NCI-H1417 (cell line): ENCODE measurements at regions not wholly inside any gene's neighbourhood (a gene's known extent, or its start where the extent isn't known, plus 50 kb on each side); places are given as distances from the start of the nearest gene placed in this dataset.
"Not testable (repeated sequence)": the region's sequence is repeated elsewhere in the genome, so short reads cannot be mapped to it uniquely, and the experiment has no call there.

Experiments used
- DNase-seq, 3 experiments: peaks; one replicate each; lab custom pipeline; 2025; lab: John Stamatoyannopoulos, UW

GRCh38 chr12:73506611-73507010, 1031.0 kb upstream of the ATXN7L3B start:
- DNase-seq: no peak

- no peak for DNase-seq
These were observed 1023.0 kb upstream of the ATXN7L3B start for GRCh38 chr12:73514672-73515071.

GRCh38 chr12:73517859-73518258, 1019.8 kb upstream of the ATXN7L3B start:
- no peak for DNase-seq

GRCh38 chr12:73529231-73529630, 1008.4 kb upstream of the ATXN7L3B start:
- DNase-seq: peak in 1 of 3 experiments; percentile 43

- no peak for DNase-seq
These were observed 1007.7 kb upstream of the ATXN7L3B start for GRCh38 chr12:73529954-73530353.

- no peak for DNase-seq
These were observed 1005.9 kb upstream of the ATXN7L3B start for GRCh38 chr12:73531752-73532151.

GRCh38 chr12:73547421-73547820, 990.2 kb upstream of the ATXN7L3B start:
- DNase-seq: no peak

- DNase-seq: no peak
These were observed 952.5 kb upstream of the ATXN7L3B start for GRCh38 chr12:73585136-73585535.

GRCh38 chr12:73589220-73589619, 948.4 kb upstream of the ATXN7L3B start:
- no peak for DNase-seq

- DNase-seq: no peak
These were observed 939.0 kb upstream of the ATXN7L3B start for GRCh38 chr12:73598626-73599025.

- DNase-seq: no peak
These were observed 938.4 kb upstream of the ATXN7L3B start for GRCh38 chr12:73599268-73599667.

GRCh38 chr12:73605925-73606324, 931.7 kb upstream of the ATXN7L3B start:
- not testable (repeated sequence) for DNase-seq

- DNase-seq: peak in 2 of 3 experiments; percentile 5 to 22
These were observed 925.1 kb upstream of the ATXN7L3B start for GRCh38 chr12:73612551-73612950.

GRCh38 chr12:73623421-73623820, 914.2 kb upstream of the ATXN7L3B start:
- DNase-seq: no peak

- no peak for DNase-seq
These were observed 912.4 kb upstream of the ATXN7L3B start for GRCh38 chr12:73625226-73625625.

- DNase-seq: peak in 2 of 3 experiments; percentile 8 to 46
These were observed 908.5 kb upstream of the ATXN7L3B start for GRCh38 chr12:73629171-73629570.

- no peak for DNase-seq
These were observed 907.5 kb upstream of the ATXN7L3B start for GRCh38 chr12:73629893-73630831.

GRCh38 chr12:73632191-73632590, 905.4 kb upstream of the ATXN7L3B start:
- DNase-seq: no peak

GRCh38 chr12:73632661-73633060, 905.0 kb upstream of the ATXN7L3B start:
- no peak for DNase-seq

- DNase-seq: not testable (repeated sequence)
These were observed 898.2 kb upstream of the ATXN7L3B start for GRCh38 chr12:73639397-73639796.

- DNase-seq: no peak
These were observed 881.3 kb upstream of the ATXN7L3B start for GRCh38 chr12:73656375-73656774.

- no peak for DNase-seq
These were observed 877.8 kb upstream of the ATXN7L3B start for GRCh38 chr12:73659802-73660201.

GRCh38 chr12:73665193-73665592, 872.4 kb upstream of the ATXN7L3B start:
- DNase-seq: no peak

GRCh38 chr12:73671550-73671949, 866.1 kb upstream of the ATXN7L3B start:
- not testable (repeated sequence) for DNase-seq
